ENCODE measurements at regions not wholly inside any gene's neighbourhood (a gene's known extent, or its start where the extent isn't known, plus 50 kb on each side); places are given as distances from the start of the nearest gene placed in this dataset.

DNA sequence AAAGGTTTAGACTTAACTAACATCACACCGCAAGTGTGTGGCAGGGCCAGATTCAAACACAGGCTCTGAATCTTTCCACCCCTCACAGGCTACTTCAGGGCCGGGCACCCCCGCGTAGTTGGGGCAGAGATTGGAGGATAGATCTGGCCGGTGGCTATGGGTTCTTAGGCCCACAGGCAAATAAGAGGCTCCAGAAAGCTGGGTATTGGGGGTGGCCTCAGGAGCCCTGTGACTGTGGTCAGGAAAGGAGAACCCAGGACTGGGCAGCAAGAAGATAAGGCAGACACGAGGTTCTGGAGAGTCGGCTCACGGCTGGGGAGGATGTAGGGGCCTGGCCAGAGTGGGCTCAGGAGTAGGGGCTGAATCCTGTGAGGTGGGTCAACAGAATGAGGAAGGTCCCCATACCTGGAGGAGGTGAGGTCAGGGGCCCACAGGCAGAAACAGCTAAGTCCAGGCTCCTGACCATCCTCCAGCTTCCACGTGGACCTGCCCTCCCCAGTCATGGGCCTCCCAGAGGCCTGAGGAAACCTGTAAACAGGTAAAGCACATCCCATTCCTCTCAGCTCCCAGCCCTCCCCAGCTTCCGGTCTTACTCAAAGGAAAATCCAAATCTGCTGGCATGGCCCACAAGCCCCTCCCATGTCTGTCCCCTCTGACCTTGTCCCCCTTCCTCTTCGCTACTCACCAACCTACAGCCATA, 306.2 kb downstream of the MATN1 start:
- TF ChIP-seq, protein P1, sequence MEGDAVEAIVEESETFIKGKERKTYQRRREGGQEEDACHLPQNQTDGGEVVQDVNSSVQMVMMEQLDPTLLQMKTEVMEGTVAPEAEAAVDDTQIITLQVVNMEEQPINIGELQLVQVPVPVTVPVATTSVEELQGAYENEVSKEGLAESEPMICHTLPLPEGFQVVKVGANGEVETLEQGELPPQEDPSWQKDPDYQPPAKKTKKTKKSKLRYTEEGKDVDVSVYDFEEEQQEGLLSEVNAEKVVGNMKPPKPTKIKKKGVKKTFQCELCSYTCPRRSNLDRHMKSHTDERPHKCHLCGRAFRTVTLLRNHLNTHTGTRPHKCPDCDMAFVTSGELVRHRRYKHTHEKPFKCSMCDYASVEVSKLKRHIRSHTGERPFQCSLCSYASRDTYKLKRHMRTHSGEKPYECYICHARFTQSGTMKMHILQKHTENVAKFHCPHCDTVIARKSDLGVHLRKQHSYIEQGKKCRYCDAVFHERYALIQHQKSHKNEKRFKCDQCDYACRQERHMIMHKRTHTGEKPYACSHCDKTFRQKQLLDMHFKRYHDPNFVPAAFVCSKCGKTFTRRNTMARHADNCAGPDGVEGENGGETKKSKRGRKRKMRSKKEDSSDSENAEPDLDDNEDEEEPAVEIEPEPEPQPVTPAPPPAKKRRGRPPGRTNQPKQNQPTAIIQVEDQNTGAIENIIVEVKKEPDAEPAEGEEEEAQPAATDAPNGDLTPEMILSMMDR (IDR thresholded peaks at IDR 0.05 in 8 of 11, conservative IDR thresholded peaks at IDR 0.05 in 3 of 11), result no peak
- TF ChIP-seq POLR2AphosphoS5 (IDR thresholded peaks at IDR 0.05) (no peak), POLR2A (IDR thresholded peaks at IDR 0.05) (no peak)

All from spleen (tissue), 7 donors.